Cerebellar cortex (tissue), 1 donor: ENCODE measurements at regions not wholly inside any gene's neighbourhood (a gene's known extent, or its start where the extent isn't known, plus 50 kb on each side); places are given as distances from the start of the nearest gene placed in this dataset.

Source experiments
- DNase-seq: peaks from one replicate; pipeline ENCODE4 v3.0.0-alpha.2; 2015; ENCODE audit warnings: low spot score

DNA sequence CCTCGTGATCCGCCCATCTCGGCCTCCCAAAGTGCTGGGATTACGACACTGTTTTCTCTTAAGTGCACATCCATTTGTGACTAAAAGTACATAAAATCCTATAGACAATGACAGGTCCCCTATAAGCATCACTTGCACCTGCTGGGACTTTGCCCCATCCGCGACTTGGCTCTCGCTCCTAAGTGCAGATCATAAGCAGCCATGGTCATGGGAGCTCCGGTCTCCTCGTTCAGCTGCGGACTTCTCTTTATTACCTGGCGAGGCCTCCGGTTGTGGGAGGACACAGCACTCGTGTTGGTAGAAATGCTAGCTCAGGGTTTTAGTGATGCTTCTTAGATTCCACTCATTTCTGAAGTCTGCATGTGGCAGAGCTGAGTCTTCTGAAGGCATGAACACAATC lies 92.7 kb upstream of the ST6GAL2 start:
- no peak for DNase-seq

DNA sequence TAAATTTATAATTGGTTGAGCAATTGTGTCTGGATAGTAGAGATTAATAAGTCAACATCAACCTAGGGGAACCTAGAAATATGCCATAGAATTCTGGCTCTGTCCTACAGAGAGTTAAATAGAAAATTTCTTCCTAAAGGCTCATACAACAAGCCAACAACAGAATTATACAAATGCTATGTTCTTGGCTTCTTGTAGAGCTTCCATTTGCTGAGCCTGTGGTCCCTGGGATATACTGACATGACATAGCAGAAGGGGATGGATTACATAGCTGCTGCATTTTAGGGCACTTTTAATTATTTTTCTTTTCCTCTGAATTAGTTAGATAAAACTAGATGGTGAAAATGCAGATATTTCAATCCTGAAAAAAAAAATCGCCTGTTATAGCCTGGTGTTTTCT lies 95.5 kb upstream of the ST6GAL2 start:
- DNase-seq, result no peak

DNA sequence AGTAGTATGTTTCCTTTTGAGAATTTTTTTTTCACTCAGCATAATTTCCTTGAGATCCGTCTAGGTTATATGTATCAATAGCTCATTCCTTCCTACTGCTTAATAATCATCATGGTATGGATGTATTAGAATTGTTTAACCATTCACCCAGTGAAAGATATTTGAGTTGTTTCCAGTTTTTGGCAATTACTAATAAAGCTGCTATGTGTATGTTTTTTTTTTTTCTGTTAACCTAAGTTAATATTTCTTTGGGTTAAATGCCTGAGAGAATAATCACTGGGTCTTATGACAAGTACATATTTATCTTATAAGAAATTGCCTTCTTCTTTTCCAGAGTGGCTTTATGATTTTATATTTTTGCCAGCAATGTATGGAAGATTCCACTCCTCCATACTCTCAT lies 96.4 kb upstream of the ST6GAL2 start:
- no peak for DNase-seq

DNA sequence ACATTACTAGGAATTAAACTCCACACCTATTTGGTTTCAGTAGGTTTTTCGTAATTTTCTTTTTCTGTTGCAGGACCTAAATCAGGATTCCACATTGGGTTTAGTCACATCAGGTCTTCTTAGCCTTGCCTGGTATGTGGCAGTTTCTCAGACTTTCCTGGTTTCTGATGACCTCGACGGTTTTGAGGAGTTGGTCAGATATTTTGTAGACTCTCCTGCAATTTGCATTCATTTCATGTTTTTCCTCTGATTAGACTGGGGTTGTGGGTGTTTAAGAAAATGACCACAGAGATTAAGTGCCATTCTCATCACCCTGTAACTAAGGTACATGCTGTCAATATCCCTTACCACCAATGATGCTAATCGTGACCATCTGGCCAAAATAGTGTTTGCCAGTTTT lies 97.3 kb upstream of the ST6GAL2 start:
- DNase-seq, result no peak

DNA sequence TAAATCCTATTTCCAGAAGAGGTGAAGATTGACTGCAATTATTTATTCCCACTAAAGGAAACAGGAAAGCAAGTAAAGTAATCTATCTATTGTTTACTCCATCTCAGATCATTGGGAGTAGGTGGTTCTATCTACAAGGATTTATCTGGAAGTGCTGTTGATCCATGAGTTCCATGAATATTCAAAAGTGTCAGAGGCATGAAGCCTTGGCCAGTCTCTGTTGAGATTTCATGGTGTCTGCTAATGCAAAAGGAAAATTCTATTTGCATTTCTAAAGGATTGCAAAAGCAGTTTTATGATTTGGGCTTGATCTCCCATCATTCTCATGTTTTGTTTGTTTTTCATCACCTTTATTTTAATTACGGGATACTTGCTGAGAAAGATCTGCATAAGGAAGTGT lies 102.4 kb upstream of the ST6GAL2 start:
- no peak for DNase-seq

DNA sequence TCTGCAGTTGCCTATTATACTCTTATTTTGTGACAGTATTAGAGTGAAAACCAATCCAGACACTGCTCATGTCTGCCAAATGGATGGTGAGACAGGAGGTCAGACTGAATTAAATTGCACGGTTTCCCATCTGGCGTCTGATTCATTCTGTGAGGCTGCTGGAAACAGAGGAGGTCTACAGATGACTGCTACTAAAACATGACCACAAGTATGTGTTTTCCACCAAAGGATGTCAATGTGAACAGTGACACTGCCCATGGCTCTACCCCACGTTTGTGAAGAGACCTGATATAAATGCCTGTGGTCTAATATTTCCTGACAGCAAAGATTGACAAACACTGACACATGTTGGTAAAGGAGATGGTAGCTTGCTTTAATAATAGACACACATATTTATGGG lies 104.3 kb upstream of the ST6GAL2 start:
- peak; percentile 1 for DNase-seq

DNA sequence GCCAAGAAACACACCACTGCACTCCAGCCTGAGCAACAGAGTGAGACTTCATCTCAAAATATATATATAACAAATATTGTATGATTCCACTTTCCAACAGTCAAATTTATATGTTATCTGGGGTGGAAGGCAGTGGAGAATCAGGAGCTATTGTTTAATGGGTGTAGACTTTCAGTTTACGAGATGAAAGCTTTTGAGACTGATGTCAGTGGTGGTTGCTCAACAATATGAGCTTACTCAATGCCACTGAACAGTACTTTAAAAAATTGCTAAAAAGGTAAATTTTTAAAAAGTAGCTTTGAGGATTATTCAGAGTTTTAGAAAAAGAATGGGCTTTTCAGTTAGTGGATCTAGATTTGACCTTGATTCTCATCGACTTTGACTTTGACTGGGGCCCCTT lies 105.9 kb upstream of the ST6GAL2 start:
- DNase-seq, result no peak

DNA sequence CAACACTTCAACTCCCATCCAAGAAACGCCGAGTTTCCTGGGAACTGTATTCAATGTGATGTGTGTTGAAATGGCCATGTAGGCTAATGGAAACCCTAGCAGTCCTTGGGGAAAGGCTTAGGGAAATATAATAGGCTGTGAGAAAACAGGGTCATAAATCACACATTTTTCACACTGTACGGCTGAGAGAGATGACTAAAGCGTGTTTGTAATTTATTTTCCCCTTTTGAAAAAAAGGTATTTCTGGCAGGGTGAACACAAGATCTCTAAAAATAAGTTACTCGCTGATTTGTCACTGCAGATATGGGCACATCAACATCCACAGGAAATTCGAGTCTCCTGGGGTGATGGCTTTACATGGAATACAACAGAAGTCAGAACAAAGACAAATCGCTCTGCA lies 109.6 kb upstream of the ST6GAL2 start:
- DNase-seq, result no peak

DNA sequence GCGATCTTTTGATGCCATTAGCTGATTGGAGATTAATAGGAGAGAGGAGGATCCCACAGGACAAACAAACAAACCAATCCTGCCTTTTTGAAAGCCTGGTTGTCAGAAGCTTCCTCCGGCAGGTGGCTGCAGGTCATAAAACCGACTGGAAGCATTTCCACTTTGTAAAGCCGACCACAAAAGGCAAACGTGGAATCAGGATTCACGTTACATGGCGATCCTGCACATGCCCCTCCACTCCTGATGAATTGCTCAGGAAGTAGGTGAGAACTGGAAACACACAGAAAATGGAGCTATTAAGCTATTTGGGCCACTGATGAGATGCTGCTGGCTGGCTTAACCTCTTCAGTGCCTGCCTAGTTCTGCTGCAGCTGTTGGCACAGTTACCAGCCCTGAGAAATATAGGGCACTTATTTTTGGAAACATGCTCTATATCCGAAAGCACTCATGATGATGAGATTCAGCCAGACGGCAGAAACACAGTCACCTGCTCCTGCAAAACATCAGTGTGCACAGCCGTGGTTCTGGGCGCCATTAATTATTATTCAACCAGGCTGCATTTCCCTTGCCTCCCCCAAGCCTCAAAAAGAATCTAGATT lies 110.3 kb upstream of the ST6GAL2 start:
- DNase-seq, result peak; percentile 31

DNA sequence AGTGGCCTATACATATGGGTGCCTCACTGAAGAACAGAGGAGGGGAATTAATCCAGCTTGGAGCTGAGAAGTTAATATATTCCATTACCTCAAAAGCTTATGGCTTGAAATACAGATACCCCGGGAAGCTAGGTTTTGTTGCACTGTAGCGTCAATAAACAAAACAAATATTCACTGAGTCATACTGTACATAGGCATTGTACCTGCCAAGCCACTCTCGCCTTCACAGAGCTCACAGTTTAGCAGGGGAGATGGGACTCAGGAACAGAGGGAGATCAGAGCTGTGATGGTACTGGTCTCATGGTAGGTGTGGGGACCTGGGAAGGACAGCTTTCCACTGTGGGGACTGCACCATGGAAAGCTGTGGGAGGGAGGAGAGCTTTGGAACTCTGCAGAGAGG lies 111.2 kb upstream of the ST6GAL2 start:
- DNase-seq, result no peak

DNA sequence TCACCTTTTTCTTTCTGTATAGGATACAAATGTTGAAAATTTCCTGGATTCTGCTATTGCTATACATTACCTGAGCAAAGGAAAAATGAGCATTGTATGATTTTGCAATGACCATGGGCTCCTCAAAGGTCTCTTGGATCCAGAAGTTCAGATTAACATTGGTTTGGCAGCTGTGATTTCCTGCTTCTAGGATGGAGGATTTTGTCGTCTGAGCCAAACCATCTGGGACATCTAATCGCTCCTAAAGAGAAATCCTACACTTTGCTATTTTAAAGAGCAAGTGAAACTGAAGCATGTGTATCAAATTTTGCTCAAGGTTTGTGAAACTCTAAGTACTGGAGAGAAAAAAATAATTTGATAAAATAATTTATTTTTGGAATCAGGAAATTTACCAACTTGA lies 115.1 kb upstream of the ST6GAL2 start:
- DNase-seq, result no peak

DNA sequence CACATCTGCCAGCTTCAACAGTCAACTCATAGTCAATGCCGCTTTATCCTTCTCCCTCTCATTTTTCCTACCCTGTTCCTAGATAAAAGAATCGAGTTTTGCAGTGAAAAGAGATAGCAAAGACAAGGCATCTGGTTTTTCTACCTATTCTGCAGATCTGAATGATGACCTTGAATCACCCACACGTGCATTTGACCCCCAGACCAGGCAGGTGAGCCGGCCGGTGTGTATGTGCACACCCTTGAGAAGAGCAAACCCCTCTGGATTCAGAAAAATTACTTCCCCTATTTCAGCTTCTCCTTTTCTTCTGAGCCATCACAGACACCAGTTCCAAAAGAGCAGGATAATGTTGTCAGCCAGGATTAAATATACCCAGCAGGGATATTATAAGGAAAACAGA lies 115.6 kb upstream of the ST6GAL2 start:
- no peak for DNase-seq

DNA sequence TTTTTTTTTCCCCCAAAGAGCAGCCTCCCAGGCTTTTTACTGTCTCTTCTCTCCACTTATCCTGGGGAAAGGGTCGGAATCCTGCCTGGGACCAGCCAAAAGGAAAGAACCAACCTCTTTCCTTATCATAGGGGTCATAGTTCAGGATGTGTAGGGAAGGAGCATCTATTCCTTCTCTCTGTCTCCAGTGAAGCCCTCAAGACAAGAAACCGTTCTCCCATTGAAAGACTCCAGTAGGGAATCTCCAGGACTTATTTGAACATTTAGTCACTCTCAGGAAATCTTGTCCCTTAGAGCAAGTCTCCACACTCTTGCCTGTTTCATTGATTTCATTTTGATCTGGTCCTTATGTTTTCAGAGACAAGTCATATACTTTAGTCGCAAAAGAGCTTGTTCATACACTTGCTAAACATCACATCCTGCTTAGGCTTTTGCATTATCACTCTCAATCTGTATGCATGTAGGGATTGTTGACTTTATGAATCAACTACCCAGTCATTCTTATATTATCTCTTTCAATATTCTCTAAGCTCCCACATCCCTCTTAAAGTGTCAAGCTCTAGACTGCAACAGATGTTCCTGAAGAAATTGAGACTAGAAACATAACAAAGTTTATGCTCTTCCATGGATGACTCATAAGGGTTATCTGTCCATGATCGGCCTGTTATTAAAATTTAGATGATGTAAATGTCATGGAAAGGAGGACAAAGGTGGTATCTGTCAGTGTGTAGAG lies 116.2 kb upstream of the ST6GAL2 start:
- DNase-seq, result no peak

DNA sequence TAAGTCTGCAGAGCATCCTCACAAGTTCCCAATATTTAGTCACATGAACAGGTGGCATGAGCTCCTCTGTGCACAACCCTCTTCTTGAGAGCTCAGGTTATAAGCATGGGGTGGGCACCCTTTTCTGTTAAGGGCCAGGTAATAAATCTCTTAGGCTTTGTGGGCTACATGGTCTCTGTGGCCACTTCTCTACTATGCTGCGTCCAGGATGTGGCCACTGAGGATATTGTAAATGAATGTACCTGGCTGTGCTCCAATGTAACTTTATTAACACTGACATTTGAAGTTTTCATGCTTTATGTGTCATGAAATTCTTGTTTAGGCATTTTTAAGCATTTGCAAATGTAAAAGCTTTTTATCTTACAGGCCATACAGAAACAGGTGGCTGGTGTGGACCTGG lies 116.8 kb upstream of the ST6GAL2 start:
- no peak for DNase-seq

DNA sequence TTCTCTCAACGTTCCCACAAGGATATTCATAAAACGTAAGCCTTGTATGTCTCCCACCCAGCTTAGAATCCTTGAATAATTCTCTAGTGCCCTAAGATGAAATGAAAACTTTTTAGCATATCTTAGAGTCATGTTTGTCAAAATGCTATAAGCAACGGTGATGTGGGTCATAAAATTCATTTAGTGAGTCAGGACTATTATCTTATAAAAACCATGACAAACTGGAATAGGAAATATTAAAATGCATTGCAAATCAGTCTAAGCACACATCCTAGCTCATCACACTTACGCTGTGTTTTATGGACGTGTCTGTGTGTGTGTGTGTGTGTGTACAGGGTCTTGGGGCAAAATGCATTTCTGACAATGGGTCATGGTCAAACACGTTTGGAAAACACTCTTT lies 119.9 kb upstream of the ST6GAL2 start:
- no peak for DNase-seq

DNA sequence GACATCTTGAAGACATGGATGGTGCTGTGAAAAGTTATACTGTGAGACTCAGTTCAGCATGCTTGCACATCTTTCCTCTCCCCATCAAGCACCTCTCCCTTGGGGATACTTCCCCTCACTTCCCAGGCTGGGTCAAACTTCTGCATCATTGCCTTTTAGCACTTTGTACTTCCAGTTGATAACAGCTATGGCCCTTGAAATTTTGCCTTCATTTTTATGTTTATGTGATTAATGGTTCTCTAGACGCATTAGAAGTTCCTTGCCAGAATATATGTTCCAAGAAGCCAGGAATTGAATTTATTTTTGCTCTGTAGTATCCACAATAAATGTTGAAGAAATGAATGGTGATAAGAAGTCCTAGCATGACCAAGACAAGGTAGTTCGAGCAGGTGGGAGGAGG lies 120.9 kb upstream of the ST6GAL2 start:
- no peak for DNase-seq

DNA sequence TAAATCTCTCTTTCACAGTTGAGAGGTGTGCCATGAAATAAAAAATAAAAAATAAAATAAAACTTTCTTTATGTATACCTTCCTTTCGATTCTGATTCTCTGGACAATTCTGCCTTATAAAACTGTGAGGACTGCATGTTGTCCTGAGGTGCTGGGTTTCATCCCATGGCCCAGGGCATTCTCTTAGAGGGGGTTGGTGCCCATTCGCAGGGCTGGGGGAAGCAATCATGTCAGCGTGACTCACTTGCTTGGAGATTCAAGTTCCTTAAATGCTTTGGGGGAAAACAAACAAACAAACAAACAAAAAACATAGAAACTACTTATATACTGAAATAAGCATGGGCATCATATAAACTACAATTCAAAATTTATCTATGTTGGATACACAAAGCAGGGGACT lies 122.0 kb upstream of the ST6GAL2 start:
- DNase-seq, result no peak

DNA sequence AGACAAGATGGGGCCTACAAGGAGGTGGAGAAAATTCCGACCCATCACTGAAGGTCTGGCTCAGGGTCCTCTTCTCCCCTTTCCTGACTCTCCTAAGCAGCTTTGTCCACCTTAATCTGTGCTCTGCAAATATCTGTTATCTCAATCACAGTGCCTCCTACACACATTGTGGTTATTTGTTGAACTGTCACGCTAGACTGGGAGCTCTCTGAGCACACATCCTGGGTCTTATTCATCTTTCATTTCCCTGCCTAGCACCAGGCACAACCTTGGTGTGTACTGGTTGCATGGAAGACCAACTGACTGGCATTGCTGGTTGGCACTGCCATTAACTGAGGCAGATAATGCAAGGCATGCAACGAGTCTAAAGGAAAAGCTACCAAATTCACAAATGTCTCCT lies 122.9 kb upstream of the ST6GAL2 start:
- no peak for DNase-seq

DNA sequence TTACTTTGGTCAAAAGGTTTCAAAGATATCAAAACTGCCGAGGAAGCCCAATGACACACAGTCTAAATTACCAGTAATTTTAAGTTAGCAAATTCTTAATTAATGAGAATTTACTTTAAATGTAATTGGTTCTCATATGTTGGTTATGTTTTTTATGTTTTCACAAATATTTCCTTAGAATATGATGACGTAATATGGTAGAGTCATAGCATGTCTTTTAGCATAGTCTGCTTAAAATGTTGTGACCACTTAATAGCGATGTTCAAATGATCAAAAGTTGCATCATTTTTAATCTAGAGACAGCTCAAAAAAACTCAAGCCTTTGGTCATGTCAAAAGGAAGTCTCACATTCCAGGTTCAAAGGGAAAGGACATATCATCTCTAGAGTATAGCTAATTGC lies 123.3 kb upstream of the ST6GAL2 start:
- no peak for DNase-seq

DNA sequence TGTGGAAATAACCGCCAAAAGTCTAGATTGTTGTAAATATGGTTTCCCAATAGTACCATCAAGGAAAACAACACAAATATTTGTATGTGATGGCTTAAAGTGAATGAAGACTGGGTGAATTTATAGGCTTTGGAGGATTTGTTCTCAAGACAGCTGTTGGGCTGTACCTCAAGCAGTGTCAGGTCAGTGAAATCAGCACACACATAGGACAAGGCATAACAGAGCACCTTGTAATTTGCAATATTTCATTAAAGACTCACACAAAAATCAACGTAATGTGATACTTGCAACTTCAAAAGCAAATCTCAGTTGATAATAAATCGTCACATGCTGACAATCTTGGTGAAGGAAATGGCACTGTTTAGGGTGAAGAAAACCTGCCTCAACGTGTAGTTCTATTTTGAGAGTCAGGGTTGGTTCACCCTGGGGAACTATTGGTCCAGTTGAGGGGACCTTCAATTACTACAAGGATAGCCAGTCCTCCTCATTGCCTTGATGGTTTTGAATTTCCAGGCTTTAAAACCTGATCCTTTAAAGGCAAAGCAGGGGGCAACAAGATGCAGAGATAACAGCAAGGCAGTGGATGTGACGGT lies 126.8 kb upstream of the ST6GAL2 start:
- no peak for DNase-seq

DNA sequence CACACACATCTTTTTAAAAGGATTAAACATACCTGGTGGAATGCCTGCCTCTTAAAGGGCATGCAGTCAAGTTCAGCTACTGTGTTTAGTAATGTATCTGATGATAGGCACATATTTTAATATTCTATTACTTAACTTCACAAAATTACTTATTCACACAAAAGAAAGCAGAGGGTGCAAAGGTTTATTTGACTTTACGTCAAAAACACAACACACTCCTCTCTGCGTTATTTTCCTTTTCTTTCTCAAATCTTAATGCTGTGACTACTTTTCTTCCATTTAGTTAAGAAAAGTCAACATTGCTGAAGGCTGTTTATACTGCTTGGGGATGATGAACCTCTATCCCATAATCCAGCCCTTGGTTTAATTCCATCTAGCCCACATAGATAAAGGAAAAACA lies 127.9 kb upstream of the ST6GAL2 start:
- DNase-seq, result no peak

DNA sequence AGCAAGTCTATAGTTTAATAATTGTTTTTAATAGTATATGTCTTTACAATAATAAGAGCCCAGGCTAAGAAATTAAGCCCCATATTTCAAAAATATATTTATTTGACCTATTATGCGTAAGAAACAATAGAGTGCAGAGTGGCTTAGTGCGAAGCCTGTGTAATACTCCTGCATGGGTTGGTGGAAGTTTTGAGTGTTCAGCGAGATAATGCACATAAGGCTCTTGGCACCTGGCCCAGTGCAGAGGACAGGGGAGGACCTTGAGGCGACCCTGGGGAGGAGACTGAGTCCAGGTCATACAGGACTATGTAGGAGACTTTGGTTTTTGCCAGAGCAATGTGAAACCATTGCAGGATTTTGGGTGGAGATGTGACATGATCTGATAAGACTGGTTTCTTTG lies 132.4 kb upstream of the ST6GAL2 start:
- DNase-seq, result no peak

DNA sequence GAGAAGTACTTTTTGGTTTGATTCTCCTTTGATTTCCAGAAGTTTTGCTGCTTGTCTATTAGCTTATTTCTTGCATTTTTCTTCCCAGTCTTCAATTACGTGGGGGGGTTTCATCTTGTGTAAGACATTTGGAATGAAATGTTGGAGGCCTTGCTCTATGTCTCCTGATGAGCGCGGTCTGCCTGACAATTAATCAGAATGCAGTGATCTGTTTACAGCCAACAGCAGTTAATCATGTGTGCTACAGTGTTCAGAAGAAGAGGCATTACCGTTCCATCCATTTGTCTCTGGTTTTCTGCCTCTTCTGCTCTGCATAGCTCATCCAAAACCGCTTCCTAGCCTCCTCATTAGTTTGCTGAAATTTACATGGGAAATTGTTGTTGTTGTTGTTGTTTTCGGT lies 134.4 kb upstream of the ST6GAL2 start:
- no peak for DNase-seq

DNA sequence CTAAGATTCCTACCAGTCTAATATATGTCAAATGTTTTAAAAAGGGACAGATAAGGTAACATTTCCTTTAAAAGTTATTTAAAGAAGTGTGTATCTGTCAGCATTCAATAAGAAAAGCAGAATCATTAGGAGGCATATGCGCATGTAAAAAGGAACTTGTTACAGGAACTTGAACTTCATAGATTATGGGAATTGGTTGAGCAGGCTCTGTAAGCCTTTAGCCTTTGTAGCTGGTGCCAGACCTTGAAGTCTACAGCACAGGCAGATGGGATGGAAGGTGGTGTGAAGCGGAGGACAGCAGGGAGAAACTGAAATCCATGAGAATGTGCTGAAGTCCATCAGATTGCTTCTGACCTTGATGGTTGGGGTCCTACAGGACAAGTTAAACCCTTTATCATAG lies 138.3 kb upstream of the ST6GAL2 start:
- no peak for DNase-seq
